CD4-positive, CD25-positive, alpha-beta regulatory T cell (primary cell): ENCODE measurements at regions not wholly inside any gene's neighbourhood (a gene's known extent, or its start where the extent isn't known, plus 50 kb on each side); places are given as distances from the start of the nearest gene placed in this dataset.

Experiments used
- ATAC-seq, 2 donors: fragments of 150-1000 bp; cut with Tn5 transposase; one replicate each; pipeline ENCODE4 v1.10.0; 2021; ENCODE audit warnings: low read depth in 2 of 2, moderate number of reproducible peaks in 2 of 2, moderate library complexity in 1 of 2
- DNase-seq, 3 donors: peaks; one replicate each; pipeline versions ENCODE4 v3.0.0 to v3.0.0-alpha.2; 2012 to 2022; ENCODE audit warnings: mixed read lengths in 1 of 3
- H3K27ac ChIP-seq: one replicate; pipeline ENCODE4 v1.7.0; 2013; ENCODE audit warnings: mild to moderate bottlenecking, low read length; ENCODE audit not compliant: insufficient read depth, poor library complexity, severe bottlenecking
- H3K27me3 ChIP-seq: one replicate; pipeline ENCODE4 v1.7.0; 2013; ENCODE audit warnings: low read length; ENCODE audit not compliant: control insufficient read depth, insufficient read depth
- H3K36me3 ChIP-seq: one replicate; pipeline ENCODE4 v1.7.0; 2013; ENCODE audit warnings: mild to moderate bottlenecking, low read length, moderate library complexity; ENCODE audit not compliant: control insufficient read depth, insufficient read depth
- H3K4me1 ChIP-seq: 2 replicates; pipeline ENCODE4 v1.7.0; 2013; ENCODE audit warnings: mild to moderate bottlenecking, low read length; ENCODE audit not compliant: insufficient read depth, control insufficient read depth, poor library complexity, severe bottlenecking
- H3K4me3 ChIP-seq: one replicate; pipeline ENCODE4 v1.7.0; 2013; ENCODE audit warnings: low read depth, mild to moderate bottlenecking, low read length, moderate library complexity
- H3K9me3 ChIP-seq, 2 experiments: 1 replicate in 1 of 2; 2 replicates in 1 of 2; pipeline ENCODE4 v1.7.0; 2013; ENCODE audit warnings: low read length in 2 of 2, mild to moderate bottlenecking in 1 of 2, moderate library complexity in 1 of 2; ENCODE audit not compliant: control insufficient read depth in 2 of 2
- H3K27ac Mint-ChIP-seq, 3 donors: one replicate each; pipeline ENCODE4 v1.8.0; 2020 to 2022; ENCODE audit warnings: mild to moderate bottlenecking in 3 of 3, mixed read lengths in 3 of 3, moderate library complexity in 2 of 3
- H3K27me3 Mint-ChIP-seq: one replicate; pipeline ENCODE4 v1.8.0; 2022; ENCODE audit warnings: mild to moderate bottlenecking, mixed read lengths
- H3K36me3 Mint-ChIP-seq: one replicate; pipeline ENCODE4 v1.8.0; 2020; ENCODE audit warnings: mixed read lengths
- H3K4me1 Mint-ChIP-seq, 4 donors: one replicate each; pipeline ENCODE4 v1.8.0; 2020 to 2022; ENCODE audit warnings: mixed read lengths in 4 of 4, mild to moderate bottlenecking in 1 of 4
- H3K4me3 Mint-ChIP-seq, 4 donors: one replicate each; pipeline ENCODE4 v1.8.0; 2020 to 2022; ENCODE audit warnings: mild to moderate bottlenecking in 4 of 4, mixed read lengths in 4 of 4, moderate library complexity in 3 of 4
- H3K9me3 Mint-ChIP-seq, 7 donors: one replicate each; pipeline ENCODE4 v1.8.0; 2020 to 2022; ENCODE audit warnings: mixed read lengths in 7 of 7, mild to moderate bottlenecking in 3 of 7, moderate library complexity in 2 of 7

GRCh38 chr13:70630247-70630646 is 522.0 kb upstream of the KLHL1 start:
- no peaks in the 10 kb centered on the region for H3K4me1 Mint-ChIP-seq
- no peaks in the 10 kb centered on the region for H3K36me3 Mint-ChIP-seq

GRCh38 chr13:70623239-70623638 is 515.0 kb upstream of the KLHL1 start:
- H3K9me3 Mint-ChIP-seq: peaks cover 0 to 7% (median 0%) of the 10 kb centered on the region in 7 donors
- no peaks in the 10 kb centered on the region for H3K27me3 ChIP-seq
- no peaks in the 10 kb centered on the region for H3K4me1 ChIP-seq
- no peaks in the 10 kb centered on the region for H3K4me1 Mint-ChIP-seq
- no peak for ATAC-seq
- no peaks in the 10 kb centered on the region for H3K36me3 Mint-ChIP-seq
- no peak overlapping the region for H3K27ac Mint-ChIP-seq
- no peak overlapping the region for H3K27ac ChIP-seq
- DNase-seq: peak in 1 of 3 donors; percentile 3
- H3K27me3 Mint-ChIP-seq: no peaks in the 10 kb centered on the region
- H3K4me3 Mint-ChIP-seq: no peak overlapping the region
- H3K36me3 ChIP-seq: no peaks in the 10 kb centered on the region
- no peaks in the 10 kb centered on the region for H3K9me3 ChIP-seq
- no peak overlapping the region for H3K4me3 ChIP-seq

More at GRCh38 chr13:70630247-70630646, 522.0 kb upstream of the KLHL1 start:
- Mint-ChIP-seq H3K27ac (no peak overlapping the region), H3K27me3 (no peaks in the 10 kb centered on the region), H3K4me3 (no peak overlapping the region), H3K9me3 (peaks cover 0 to 15% (median 3%) of the 10 kb centered on the region in 7 donors)
- H3K27ac ChIP-seq: no peak overlapping the region
- H3K4me1 ChIP-seq: no peaks in the 10 kb centered on the region
- no peaks in the 10 kb centered on the region for H3K36me3 ChIP-seq
- H3K27me3 ChIP-seq: no peaks in the 10 kb centered on the region
- ATAC-seq (no peak), DNase-seq (no peak)
- no peaks in the 10 kb centered on the region for H3K9me3 ChIP-seq
- H3K4me3 ChIP-seq: no peak overlapping the region

GRCh38 chr13:70622796-70623195 is 514.5 kb upstream of the KLHL1 start:
- Histone ChIP-seq H3K27me3 (no peaks in the 10 kb centered on the region), H3K36me3 (no peaks in the 10 kb centered on the region), H3K4me1 (no peaks in the 10 kb centered on the region), H3K27ac (no peak overlapping the region), H3K4me3 (no peak overlapping the region), H3K9me3 (no peaks in the 10 kb centered on the region)
- no peak overlapping the region for H3K4me3 Mint-ChIP-seq
- DNase-seq (no peak), ATAC-seq (no peak)
- no peaks in the 10 kb centered on the region for H3K36me3 Mint-ChIP-seq
- no peaks in the 10 kb centered on the region for H3K4me1 Mint-ChIP-seq
- H3K27ac Mint-ChIP-seq: no peak overlapping the region
- H3K27me3 Mint-ChIP-seq: no peaks in the 10 kb centered on the region
- H3K9me3 Mint-ChIP-seq: peaks cover 0 to 5% (median 0%) of the 10 kb centered on the region in 7 donors

DNA sequence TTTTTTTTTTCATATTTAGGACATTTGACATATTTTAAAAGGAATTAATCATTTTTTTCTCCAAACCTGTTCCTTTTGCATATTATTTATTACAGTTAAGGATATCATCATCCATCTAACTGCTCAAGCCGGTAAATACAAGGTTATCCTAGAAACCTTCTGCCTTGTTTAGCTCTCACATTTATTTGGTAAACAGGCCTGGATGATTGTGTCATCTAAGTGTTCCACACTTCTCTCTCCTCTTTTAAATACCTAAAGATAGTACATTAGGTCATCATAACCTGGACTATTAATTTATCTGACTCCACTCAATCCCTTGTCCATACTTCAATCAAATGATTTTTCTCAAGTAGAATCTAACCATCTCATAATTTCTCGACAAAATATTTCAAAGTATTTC is 511.7 kb upstream of the KLHL1 start:
- no peak overlapping the region for H3K27ac Mint-ChIP-seq
- no peak for DNase-seq

DNA sequence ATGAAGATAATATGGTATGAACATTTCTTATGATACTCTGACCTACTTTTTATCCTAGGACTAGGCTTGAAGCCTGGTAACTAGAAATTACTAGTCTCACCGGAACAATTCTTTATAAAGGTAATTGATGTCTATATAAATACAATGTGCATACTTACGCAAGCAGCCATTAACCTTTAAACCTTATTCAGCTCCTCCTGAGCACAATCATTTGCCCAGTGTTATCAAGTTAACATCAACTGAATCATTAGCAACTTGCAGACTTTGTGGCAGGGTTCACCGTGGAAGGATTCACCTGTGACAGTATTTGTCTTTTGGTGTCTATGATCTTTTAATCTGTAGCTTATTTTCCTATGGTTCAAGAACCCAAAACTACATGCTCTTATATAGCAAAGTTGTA is 508.6 kb upstream of the KLHL1 start:
- Histone ChIP-seq H3K27me3 (no peaks in the 10 kb centered on the region), H3K36me3 (no peaks in the 10 kb centered on the region), H3K27ac (no peak overlapping the region), H3K4me3 (no peak overlapping the region), H3K9me3 (no peaks in the 10 kb centered on the region), H3K4me1 (no peaks in the 10 kb centered on the region)
- Mint-ChIP-seq H3K4me3 (no peak overlapping the region), H3K27me3 (no peaks in the 10 kb centered on the region), H3K27ac (no peak overlapping the region), H3K36me3 (no peaks in the 10 kb centered on the region), H3K9me3 (peaks cover 1 to 12% (median 5%) of the 10 kb centered on the region in 7 donors), H3K4me1 (no peaks in the 10 kb centered on the region)
- no peak for ATAC-seq
- DNase-seq: no peak

More for the DNA sequence above, 511.7 kb upstream of the KLHL1 start:
- Mint-ChIP-seq H3K4me1 (no peaks in the 10 kb centered on the region), H3K27me3 (no peaks in the 10 kb centered on the region), H3K36me3 (no peaks in the 10 kb centered on the region), H3K4me3 (no peak overlapping the region), H3K9me3 (peaks cover 0 to 12% (median 4%) of the 10 kb centered on the region in 7 donors)
- Histone ChIP-seq H3K27me3 (no peaks in the 10 kb centered on the region), H3K27ac (no peak overlapping the region), H3K9me3 (no peaks in the 10 kb centered on the region), H3K4me1 (no peaks in the 10 kb centered on the region), H3K36me3 (no peaks in the 10 kb centered on the region), H3K4me3 (no peak overlapping the region)
- no peak for ATAC-seq

- peaks cover 1 to 12% (median 6%) of the 10 kb centered on the region in 7 donors for H3K9me3 Mint-ChIP-seq
- no peak overlapping the region for H3K27ac ChIP-seq
- no peaks in the 10 kb centered on the region for H3K4me1 Mint-ChIP-seq
- no peak overlapping the region for H3K4me3 ChIP-seq
- H3K27me3 ChIP-seq: no peaks in the 10 kb centered on the region
- DNase-seq (no peak), ATAC-seq (no peak)
- H3K9me3 ChIP-seq: no peaks in the 10 kb centered on the region
- no peaks in the 10 kb centered on the region for H3K4me1 ChIP-seq
- no peaks in the 10 kb centered on the region for H3K36me3 ChIP-seq
- no peak overlapping the region for H3K4me3 Mint-ChIP-seq
- no peaks in the 10 kb centered on the region for H3K36me3 Mint-ChIP-seq
- no peak overlapping the region for H3K27ac Mint-ChIP-seq
- H3K27me3 Mint-ChIP-seq: no peaks in the 10 kb centered on the region
These were observed 505.0 kb upstream of the KLHL1 start for GRCh38 chr13:70613295-70613694.

DNA sequence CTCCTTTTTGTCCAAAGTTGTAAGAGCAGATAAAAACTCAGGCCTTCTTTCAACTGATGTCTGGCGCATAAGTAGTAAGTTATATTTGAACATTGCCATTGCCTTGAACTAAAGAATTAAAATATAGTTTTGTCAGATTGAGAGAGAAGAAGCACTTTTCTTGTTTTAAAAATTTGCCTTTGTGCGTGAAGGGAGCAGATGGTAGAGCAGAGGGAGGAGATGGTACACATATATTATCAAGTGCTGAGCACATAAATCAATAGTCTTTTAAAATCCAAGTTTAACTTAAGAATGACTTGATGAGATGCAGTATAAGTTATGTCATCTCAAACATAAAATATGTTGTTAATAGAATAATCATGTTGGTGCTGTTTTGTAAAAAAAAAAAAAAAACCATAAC is 504.6 kb upstream of the KLHL1 start:
- Histone ChIP-seq H3K4me1 (no peaks in the 10 kb centered on the region), H3K9me3 (no peaks in the 10 kb centered on the region), H3K4me3 (no peak overlapping the region), H3K27ac (no peak overlapping the region), H3K27me3 (no peaks in the 10 kb centered on the region), H3K36me3 (no peaks in the 10 kb centered on the region)
- Mint-ChIP-seq H3K27me3 (no peaks in the 10 kb centered on the region), H3K4me1 (no peaks in the 10 kb centered on the region), H3K4me3 (no peak overlapping the region), H3K9me3 (peaks cover 2 to 10% (median 5%) of the 10 kb centered on the region in 7 donors), H3K36me3 (no peaks in the 10 kb centered on the region), H3K27ac (no peak overlapping the region)
- no peak for ATAC-seq
- DNase-seq: no peak

DNA sequence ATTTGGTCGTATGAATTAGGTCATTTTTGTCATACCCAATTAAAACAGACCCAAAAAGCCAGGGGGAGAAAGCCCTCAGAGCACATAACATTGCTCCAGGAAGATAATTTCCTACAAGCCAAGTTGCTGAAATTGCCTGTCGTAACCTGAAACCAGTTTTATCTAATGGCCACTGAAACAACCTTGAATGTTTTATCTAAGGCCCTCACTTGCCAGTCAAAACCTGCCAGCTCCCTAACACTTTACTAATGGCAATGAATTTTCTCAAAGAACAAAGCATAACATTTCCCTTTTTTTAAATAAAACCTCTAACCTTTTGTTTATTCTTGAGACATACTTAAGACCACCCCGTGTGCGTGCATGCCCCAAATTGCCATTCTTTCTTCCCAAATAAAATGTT is 496.2 kb upstream of the KLHL1 start:
- Histone ChIP-seq H3K9me3 (peaks cover 0 to 2% of the 10 kb centered on the region in 2 experiments), H3K4me3 (no peak overlapping the region), H3K36me3 (no peaks in the 10 kb centered on the region), H3K27ac (no peak overlapping the region), H3K4me1 (no peaks in the 10 kb centered on the region), H3K27me3 (no peaks in the 10 kb centered on the region)
- no peaks in the 10 kb centered on the region for H3K27me3 Mint-ChIP-seq
- DNase-seq: no peak
- H3K4me1 Mint-ChIP-seq: no peaks in the 10 kb centered on the region
- no peak for ATAC-seq
- no peak overlapping the region for H3K4me3 Mint-ChIP-seq
- H3K36me3 Mint-ChIP-seq: no peaks in the 10 kb centered on the region
- H3K27ac Mint-ChIP-seq: no peak overlapping the region
- peaks cover 5 to 31% (median 7%) of the 10 kb centered on the region in 7 donors for H3K9me3 Mint-ChIP-seq
